Fibroblast of upper back skin (primary cell): ENCODE measurements at regions not wholly inside any gene's neighbourhood (a gene's known extent, or its start where the extent isn't known, plus 50 kb on each side); places are given as distances from the start of the nearest gene placed in this dataset.
"Not testable (repeated sequence)": the region's sequence is repeated elsewhere in the genome, so short reads cannot be mapped to it uniquely, and the experiment has no call there.

Source experiments
- DNase-seq: peaks from one replicate; pipeline ENCODE4 v3.0.0-alpha.2; 2013

GRCh38 chr14:49946320-49947141, 53.6 kb downstream of the ARF6 start:
- peak; percentile 51 for DNase-seq

GRCh38 chr14:49947506-49947905, 54.6 kb downstream of the ARF6 start:
- no peak for DNase-seq

GRCh38 chr14:49950275-49951228, 57.7 kb downstream of the ARF6 start:
- no peak for DNase-seq

- no peak for DNase-seq
Measured at GRCh38 chr14:49951229-49951607, 58.3 kb downstream of the ARF6 start.

- no peak for DNase-seq
Measured at GRCh38 chr14:49951691-49952345, 58.9 kb downstream of the ARF6 start.

GRCh38 chr14:49953196-49953595, 60.3 kb downstream of the ARF6 start:
- no peak for DNase-seq

GRCh38 chr14:49954171-49954631, 61.3 kb downstream of the ARF6 start:
- DNase-seq, result no peak

- no peak for DNase-seq
Measured at GRCh38 chr14:49955024-49955423, 62.1 kb downstream of the ARF6 start.

- DNase-seq, result no peak
Measured at GRCh38 chr14:49957089-49957852, 64.4 kb downstream of the ARF6 start.

- DNase-seq, result no peak
Measured at GRCh38 chr14:49959822-49960408, 67.0 kb downstream of the ARF6 start.

GRCh38 chr14:49960453-49960852, 67.6 kb downstream of the ARF6 start:
- no peak for DNase-seq

- DNase-seq, result peak; percentile 21
Measured at GRCh38 chr14:49961270-49962222, 68.7 kb downstream of the ARF6 start.

GRCh38 chr14:49962621-49963020, 69.7 kb downstream of the ARF6 start:
- DNase-seq, result no peak

GRCh38 chr14:49965068-49965651, 72.3 kb downstream of the ARF6 start:
- not testable (repeated sequence) for DNase-seq

- DNase-seq, result peak; percentile 24
Measured at GRCh38 chr14:49966304-49966809, 73.5 kb downstream of the ARF6 start.

GRCh38 chr14:49966971-49967630, 74.2 kb downstream of the ARF6 start:
- peak; percentile 37 for DNase-seq

- DNase-seq, result no peak
Measured at GRCh38 chr14:49969961-49970360, 77.1 kb downstream of the ARF6 start.

- peak; percentile 49 for DNase-seq
Measured at GRCh38 chr14:49970474-49971147, 77.7 kb downstream of the ARF6 start.
